ENCODE measurements at regions not wholly inside any gene's neighbourhood (a gene's known extent, or its start where the extent isn't known, plus 50 kb on each side); places are given as distances from the start of the nearest gene placed in this dataset.

DNA sequence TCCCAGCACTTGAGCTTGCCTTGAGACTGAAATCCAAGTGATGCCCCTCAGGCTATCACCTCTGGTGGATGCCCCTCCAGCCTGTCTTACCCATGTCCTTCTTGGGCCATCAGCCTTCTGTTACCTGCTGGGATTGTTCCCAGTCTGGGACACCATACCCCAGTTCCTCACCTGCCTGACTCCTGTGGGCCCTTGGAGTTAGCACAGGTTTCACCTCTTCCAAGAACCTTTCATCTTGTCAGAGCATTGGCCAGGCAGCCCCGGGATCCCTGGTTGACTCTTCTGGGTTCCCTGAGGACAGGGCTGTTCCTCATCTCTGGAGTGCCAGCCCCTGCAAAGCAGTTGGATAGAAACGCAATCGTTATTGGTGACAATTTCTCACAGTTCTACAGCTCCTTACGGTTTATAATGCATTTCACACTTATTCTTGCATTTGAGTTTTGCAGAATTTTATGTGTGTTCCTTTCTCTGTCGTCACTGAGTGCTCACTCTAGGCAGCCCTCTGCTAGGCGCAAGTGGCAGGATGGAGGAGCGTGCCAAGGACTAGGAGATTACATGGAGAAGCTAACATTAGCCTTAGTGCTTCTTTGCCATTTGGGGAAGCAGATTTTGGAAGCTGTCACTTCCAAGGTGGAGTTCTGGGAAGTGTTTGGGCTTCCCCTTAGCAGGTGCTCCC is 139.7 kb downstream of the DDX1 start:
- intact Hi-C loops (cut with DNase I) = loop anchor here (5.0 kb wide), 2 partner anchors 94 to 186 kb away; no protein-coding TSS in a partner anchor
- DNase-seq (ENCODE audit: low spot score) = peak; percentile 73

DNA sequence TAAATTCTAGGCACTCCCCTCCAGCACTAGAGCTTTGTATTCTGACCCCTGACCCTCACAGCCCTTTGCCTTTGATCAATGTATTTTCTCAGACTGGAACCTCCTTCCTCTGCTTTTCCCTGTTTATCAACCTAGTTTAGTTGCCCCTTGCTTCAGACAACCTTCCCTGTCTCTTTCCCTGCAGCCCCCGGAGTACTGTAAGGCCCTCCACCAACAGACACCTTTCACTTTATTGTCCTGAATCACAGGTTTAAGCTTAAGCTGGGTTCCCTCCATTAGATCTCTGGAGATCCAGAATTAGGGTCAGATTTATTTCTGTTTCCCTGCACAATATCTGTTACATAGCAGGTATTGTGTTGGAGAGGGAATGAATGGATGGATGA is 140.2 kb downstream of the DDX1 start:
- intact Hi-C loops (cut with DNase I) = loop anchor here (5.0 kb wide), 2 partner anchors 95 to 185 kb away; no protein-coding TSS in a partner anchor
- DNase-seq (ENCODE audit: low spot score) = peak; percentile 15

DNA sequence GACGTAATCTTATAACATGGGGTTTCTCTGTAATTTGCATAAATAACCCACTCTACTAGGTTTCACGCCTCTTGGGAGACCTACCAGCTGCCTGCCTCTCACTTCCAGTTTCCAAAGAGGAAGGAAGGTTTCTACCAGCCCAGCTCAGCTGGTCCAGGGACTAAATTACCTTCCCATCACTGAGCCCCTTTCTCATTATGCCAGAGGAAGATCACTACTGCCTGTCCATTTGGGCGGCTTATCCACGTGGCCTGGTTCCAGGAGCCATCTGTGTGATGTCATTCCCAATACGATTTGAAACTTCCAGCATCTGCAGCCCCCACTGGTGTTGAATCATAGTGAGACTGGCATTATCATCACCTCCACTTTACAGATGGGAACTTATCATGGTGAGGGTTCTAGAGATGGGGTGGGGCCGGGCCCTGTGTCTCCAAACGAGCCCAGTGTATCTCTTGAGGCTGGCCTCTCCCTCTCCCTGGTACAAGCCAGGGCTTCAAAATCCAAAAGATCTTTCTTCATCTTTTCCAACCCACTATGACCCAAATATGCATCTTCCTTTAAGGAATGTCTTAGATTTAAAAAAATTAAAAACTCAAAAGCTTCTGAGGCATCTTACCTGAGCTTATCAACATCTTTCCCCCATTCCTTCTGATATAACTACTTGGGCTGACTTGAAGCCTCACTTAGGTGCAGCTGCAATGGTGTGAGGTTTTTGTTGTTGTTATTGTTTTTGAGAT is 140.8 kb downstream of the DDX1 start:
- DNase-seq (ENCODE audit: low spot score) = peak; percentile 50
- intact Hi-C loops (cut with DNase I) = loop anchor here (5.0 kb wide), 2 partner anchors 95 to 185 kb away; no protein-coding TSS in a partner anchor

DNA sequence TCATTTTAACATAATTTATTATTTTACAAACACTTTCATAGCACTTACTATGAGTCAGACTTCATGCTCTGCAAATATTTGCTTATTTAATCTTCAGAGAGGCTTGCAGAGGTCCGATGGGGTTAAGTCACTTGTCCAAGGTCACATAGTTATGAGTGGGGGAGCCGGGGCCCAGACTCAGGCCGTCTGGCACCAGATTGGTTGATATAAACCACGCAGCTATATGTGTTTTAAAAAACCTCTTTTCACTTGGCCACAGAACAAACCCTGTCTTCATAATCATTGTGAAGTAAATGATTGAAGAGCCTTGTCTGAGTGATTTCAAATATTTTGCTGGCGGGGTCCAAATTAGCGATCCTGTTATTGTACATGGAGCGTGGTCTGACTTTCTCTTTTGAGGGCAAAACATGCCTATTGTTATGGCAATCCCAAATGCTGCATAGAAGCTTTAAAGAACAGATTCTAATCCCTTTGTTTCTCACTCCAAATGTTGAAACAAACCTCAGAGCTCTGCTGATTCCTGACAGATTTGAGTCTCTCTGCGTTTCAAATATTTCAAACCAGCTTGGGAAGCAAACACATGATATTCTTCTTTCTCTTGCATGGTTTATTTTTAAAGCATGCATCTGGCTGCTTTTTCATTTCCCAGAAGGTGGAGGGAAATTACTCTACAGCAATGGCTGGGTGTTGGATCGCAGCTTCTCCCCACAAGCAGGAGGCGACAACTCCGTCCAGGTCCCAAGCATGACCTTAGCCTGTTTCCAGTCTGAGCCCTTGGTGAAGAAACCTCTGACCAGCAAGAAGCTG is 142.4 kb downstream of the DDX1 start:
- intact Hi-C loops (cut with DNase I) = loop anchor here (5.0 kb wide), 2 partner anchors 97 to 183 kb away; no protein-coding TSS in a partner anchor
- peak; percentile 55 for DNase-seq (ENCODE audit: low spot score)

DNA sequence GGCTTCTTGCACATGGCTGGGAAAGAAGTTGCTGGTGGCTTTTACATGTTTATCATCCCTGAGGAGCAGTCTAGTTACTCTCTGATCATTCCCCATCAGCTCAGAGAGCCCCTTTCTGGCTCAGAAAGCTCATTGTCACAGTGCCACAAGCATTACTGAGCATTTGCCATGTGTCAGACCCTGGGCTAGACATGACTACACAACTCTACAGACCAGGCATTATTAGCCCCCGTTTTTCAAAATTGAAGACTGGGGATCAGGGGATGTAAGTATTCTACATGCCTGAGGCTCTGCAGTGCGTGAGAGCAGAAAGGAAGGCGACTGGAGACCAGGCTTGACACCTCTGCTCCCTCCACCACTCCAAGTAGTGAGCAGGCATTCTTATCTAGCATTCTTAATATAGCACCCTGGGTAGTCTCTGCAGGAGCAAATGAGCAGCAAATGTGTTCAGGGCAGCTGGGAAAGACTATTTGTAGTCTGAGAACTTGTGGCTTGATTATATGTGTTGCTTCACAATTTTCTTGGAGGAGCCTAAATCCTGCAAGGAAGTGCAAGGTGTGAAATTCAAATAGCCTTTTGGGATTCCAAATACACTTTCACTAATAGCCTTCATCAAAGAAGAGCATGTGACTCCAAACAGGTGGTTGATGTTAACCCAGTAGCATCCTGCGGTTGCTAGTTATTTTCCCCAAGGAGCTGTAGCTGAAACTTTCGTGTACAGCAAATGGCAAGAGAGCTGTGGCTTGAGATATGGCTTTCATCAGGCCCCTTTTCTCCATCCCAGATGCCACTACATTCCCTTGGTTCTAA is 143.2 kb downstream of the DDX1 start:
- DNase-seq (ENCODE audit: low spot score) = no peak
- intact Hi-C loops (cut with DNase I) = loop anchor here (5.0 kb wide), 2 partner anchors 98 to 182 kb away; no protein-coding TSS in a partner anchor

DNA sequence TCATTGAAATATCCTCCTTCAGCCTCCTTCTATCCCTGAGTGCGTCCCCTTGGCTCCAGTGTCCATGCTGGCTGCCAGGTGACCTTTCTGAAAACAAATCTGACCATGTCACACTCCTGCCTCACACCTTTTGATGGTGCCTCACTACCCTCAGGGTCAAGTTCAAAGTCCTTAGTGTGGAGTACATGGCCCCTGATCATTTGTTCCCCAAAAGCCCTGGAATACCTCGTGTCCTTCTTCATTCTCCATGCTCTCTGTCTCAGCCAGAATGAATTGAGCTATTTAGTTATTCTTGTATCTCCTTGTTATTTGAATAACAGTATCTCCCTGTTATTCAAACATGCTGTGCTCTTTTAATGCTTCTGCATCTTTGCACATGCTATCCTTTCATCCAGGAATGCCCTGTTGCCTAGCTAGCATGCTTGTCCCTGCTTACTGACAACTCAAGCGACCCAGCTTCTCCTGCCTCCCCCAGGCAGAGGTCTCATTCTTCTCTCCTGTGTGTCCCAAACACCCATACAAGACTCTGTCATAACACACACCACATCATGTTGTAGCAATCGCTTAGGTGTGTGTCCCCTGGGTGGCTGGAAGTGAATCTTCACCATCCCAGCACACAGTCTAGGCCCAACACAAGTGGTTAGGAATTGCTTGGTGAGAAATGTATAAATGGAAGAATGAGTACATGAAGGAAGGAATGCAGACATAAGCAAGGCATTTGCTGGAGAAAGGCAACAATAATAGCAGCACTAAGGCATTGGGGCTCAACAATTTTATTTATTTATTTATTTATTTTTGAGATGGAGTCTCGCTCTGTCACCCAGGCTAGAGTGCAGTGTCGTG is 144.0 kb downstream of the DDX1 start:
- no peak for DNase-seq (ENCODE audit: low spot score)
- intact Hi-C loops (cut with DNase I) = no loop called here

DNA sequence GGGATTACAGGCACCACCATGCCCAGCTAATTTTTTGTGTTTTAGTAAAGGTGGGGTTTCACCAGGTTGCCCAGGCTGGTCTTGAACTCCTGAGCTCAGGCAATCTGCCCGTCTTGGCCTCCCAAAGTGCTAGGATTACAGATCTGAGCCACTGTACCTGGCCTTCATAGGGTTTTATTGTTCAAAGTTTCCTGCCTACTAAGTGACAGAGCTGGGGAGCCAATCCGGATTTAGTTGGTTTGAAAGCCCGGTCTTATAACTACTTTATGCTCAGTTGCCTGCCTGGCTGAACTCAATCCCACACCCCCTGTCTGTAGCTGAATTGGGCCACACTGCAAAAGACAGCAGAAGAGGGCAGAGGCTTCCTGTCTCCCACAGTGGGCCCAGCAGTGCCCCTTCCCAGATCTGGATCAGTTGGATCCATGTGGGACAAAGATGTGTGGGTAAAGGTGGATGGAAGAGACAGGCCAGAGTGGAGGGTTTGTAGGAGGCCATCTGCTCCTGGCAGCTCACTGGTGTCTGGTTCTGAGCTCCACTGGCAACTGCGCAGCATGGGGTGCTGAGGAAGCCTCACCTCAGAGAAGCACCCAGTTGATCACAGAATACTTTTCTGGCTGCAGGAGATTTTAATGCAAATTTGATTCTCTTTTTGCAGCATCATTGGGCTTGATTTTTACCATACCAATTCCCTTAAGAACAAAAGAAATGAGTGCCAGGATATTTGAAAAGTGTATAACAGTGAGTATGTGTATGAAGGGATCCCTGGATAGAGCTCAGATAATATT is 144.9 kb downstream of the DDX1 start:
- intact Hi-C loops (cut with DNase I) = no loop called here
- peak; percentile 41 for DNase-seq (ENCODE audit: low spot score)

DNA sequence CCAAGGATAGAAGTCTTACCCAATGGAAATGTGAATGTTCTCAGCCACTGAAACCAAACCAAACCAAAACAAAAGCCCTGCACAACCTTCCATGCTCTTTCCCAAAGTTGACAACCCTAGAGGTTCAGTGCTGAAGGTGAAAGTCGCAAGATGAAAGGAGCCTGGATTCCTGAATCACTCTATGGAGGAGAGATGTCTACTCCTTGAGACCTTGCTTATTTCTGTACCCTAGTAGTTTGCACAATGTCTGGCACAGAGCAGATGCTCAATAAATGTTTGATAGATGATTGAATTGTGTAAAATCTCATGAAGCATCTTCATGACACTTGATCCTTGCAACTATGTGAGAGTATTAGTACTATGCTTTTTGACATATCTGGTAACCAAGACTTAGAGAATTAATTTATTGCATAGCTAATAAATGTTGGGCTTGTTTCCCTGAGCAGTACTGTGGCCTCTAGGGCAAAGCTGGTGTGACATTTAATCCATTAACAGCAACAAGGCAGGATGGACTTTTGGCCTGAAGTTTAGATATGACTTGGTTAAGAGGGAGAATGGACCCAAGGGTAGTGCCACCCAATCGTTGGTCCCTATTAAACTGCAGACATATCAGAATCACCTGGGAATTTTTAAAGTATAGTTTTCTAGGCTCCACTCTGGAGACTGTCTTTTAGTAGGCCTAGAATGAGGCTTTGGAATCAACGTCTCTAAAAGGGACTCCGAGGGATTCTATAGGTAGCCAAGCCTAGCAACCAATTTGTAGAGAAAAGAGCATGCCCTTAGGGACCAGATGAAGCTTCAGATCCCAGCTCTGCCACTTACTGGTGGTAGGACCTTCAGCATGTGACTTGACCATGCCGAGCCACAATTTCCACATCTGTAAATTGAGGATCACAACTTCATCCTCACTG is 145.9 kb downstream of the DDX1 start:
- DNase-seq (ENCODE audit: low spot score) = no peak
- intact Hi-C loops (cut with DNase I) = no loop called here

DNA sequence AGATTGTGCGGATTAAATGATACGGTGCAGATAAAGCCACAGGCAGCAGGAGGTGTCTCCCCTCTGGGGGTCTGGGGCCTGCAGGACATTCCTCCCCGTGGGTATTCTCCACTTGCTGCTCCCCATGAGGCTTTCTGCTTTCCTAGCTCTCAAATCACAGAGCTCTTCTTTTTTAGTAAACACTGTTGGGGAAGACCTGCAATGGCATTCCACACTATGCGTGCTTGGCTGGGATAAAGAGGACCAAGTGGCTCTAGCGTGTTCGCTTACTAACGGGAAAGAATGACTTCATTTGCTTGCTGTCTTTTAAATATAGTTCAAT is 146.5 kb downstream of the DDX1 start:
- DNase-seq (ENCODE audit: low spot score) = peak; percentile 53
- intact Hi-C loops (cut with DNase I) = no loop called here

DNA sequence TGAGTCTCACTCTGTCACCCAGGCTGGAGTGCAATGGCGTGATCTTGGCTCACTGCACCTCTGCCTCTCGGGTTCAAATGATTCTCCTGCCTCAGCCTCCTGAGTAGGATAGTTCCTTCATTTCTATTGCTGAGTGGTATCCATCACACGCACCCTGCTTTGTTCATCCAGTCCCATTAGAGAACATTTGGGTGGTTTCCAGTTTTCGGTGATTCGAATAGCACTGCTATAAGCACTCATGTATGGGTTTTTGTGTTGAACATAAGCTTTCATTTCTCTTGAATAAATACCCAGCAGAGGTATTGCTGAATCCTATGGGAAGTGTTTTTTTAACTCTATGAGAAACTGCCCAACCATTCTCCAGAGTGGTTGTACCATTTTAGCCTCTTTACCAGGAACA is 147.3 kb downstream of the DDX1 start:
- intact Hi-C loops (cut with DNase I) = no loop called here
- no peak for DNase-seq (ENCODE audit: low spot score)

DNA sequence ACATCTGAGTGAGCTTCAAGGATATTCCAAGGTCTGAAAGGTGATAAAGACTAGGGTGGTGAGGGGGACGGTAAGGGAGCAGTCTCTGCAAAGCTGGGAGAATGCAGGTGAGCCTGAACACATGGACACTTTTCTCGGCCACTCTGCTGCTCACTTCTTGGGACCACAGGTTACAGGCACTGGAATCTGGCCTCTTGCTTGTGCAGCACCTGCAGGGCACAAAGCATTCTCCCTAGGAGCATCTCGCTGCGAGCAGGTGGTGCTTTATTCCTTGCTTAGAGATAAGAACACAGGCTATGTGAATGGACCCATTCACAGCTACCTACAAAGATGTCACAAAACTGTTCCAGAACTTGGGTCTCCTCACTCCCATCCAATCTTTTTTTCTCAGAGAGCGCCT is 153.2 kb downstream of the DDX1 start:
- intact Hi-C loops (cut with DNase I) = loop anchor here (5.0 kb wide), 1 partner anchor 103 kb away; no protein-coding TSS in a partner anchor
- DNase-seq (ENCODE audit: low spot score) = peak; percentile 29

DNA sequence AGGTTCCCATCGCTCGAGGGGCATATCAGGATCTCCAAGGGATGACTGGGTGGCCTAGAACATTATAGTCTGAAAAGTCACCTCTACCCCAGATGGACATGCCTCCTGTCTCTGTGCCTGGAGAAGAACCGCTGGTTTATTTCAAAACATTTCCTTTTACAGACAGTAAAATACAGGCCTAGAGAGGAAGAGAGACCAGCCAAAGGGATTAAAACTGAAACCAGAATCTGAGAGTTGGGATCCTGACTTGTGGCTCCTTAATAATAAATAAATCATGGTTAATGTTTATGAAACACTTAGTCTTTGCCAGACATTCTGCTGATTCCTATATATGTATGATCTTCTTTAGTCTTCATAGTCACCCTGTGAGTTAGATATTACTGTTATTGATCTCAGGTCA is 153.7 kb downstream of the DDX1 start:
- intact Hi-C loops (cut with DNase I) = loop anchor here (5.0 kb wide), 1 partner anchor 103 kb away; no protein-coding TSS in a partner anchor

DNA sequence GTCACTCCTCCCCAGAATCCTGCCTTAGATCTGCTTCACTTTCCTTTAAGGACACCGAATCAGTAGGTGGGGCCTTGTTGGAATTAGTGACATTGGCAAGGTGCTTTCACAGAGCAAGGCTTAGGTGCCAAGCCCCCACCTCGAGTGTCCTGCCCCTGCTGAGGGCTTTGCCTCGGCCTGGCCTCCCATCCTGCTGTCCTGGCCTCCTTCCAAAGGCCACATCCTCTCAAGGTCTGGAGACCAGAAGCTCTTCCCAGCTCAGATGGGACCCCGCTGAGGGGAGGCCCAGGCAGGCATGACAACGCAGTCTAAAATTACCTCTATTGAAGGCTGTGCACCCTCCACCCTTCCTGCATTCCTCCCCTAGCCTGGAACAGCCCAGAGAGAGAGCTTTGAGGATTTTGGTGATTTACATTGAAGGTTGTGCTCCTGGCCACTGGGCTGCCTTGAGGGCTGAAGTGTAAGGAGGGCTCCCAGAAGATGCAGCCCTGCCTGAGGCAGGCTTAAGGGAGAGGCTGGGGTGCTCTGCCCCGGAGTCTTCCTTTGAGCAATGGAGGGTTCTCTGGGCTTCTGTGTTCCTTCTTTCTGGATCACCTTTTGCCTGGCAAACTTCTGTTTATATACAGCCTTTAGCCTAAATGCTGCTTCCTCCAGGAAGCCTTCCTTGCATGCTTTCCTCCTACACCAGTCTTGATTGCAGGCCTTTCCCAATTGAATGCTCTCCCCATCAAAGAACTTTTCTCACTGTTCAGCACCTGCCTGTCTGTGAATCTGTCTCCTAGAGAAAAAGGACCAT is 154.4 kb downstream of the DDX1 start:
- peak; percentile 60 for DNase-seq (ENCODE audit: low spot score)
- intact Hi-C loops (cut with DNase I) = loop anchor here (5.0 kb wide), 1 partner anchor 104 kb away; no protein-coding TSS in a partner anchor

More for the DNA sequence above, 153.7 kb downstream of the DDX1 start:
- no peak for DNase-seq (ENCODE audit: low spot score)

DNA sequence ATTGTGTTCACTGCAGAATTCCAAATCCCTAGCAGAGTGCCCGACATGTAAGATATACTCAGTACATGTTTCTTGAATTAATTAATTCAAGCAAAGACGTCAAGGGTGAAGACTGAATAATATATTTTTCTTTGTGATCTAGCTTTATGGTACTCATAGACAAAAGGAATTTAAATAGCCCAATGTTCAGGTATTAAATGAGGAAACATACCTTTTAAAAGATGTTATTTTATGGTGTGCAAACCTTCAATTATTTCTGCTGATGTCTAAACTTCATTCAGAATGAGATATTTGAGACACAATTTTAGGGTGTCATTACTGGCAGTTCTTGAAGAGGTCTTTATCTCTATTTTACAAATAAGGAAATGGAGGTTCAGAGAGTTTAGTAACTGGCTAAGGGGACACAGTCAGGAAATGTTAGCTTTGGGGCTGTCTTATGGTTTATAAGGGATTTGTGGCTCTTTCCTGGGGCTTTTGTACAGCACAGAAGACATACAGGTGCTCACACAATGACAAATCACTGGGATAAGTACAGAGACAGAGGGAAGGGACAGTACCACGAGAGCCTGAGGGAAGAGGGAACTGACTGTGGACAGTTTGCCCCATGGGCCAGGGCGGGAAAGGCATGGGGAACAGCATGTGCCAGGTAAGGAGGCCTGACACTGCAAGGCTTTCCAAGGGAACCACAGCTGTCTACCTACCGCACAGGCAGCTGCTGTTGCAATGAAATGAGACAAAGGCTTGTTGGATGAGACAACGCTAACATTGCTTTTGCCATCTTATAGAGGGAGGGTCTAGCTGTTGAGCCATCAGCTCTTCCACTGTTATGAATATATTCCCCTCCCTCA is 155.3 kb downstream of the DDX1 start:
- intact Hi-C loops (cut with DNase I) = loop anchor here (5.0 kb wide), 1 partner anchor 105 kb away; no protein-coding TSS in a partner anchor

More for the DNA sequence above, 155.3 kb downstream of the DDX1 start:
- peak; percentile 46 for DNase-seq (ENCODE audit: low spot score)

Data from cardiac septum (tissue), 1 donor.